ENCODE measurements at regions not wholly inside any gene's neighbourhood (a gene's known extent, or its start where the extent isn't known, plus 50 kb on each side); places are given as distances from the start of the nearest gene placed in this dataset.

DNA sequence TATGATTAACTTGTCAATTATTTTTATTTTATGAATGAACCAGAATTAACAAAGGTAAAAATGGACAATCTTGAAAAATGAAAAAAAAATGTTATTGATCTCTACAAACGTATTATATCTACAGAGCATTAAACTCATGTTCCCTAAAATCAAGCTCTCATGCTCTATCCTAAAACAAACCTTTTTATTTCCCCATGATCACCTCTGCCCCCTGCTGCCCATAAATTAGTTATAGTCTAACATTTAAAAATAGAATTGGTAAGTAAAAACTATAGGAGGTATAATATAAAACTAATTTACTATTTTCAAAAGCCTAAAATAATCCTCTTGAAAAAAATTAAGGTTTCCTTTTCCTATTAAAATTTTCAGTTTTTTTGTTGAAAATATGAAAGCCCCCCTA is 168.0 kb upstream of the POU5F2 start:
- H3K27me3 ChIP-seq (ENCODE audit: insufficient read depth, poor library complexity, severe bottlenecking): no peaks in the 10 kb centered on the region
- H3K4me3 ChIP-seq (ENCODE audit: severe bottlenecking): no peak overlapping the region
- no peak overlapping the region for H3K27ac ChIP-seq (ENCODE audit: poor library complexity, severe bottlenecking)
- H3K36me3 ChIP-seq (ENCODE audit: low read depth): no peaks in the 10 kb centered on the region
- DNase-seq (ENCODE audit: low spot score): no peak
- H3K4me1 ChIP-seq (ENCODE audit: insufficient read depth, poor library complexity, severe bottlenecking): no peaks in the 10 kb centered on the region
- ATAC-seq (ENCODE audit: low read depth): no peak
- H3K9me3 ChIP-seq (ENCODE audit: severe bottlenecking): no peaks in the 10 kb centered on the region
- peak; percentile 55 for TF ChIP-seq CTCF (IDR thresholded peaks at IDR 0.05; ENCODE audit: poor library complexity, severe bottlenecking)

DNA sequence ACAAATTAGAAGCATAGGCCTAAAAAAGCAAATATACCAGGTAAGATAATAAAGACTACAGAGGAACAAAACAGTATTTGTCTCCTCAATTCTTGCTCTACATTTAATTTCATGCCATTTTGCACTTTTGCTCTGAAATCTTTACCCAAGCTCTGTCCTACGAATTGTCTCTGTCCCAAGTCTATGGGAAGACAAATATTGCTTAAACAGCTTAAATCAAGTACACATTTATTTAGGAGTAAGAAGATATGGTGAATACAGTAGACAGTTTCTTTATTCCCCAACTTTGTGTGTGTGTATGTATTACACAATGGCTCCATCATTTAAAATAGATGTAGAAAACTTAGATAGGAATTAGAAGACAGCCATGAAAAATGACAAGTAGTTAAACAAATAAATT is 163.5 kb upstream of the POU5F2 start:
- Histone ChIP-seq H3K4me1 (ENCODE audit: insufficient read depth, poor library complexity, severe bottlenecking) (no peaks in the 10 kb centered on the region), H3K4me3 (ENCODE audit: severe bottlenecking) (no peak overlapping the region), H3K9me3 (ENCODE audit: severe bottlenecking) (no peaks in the 10 kb centered on the region), H3K27me3 (ENCODE audit: insufficient read depth, poor library complexity, severe bottlenecking) (no peaks in the 10 kb centered on the region), H3K27ac (ENCODE audit: poor library complexity, severe bottlenecking) (no peak overlapping the region), H3K36me3 (ENCODE audit: low read depth) (no peaks in the 10 kb centered on the region)
- no peak for ATAC-seq (ENCODE audit: low read depth)
- no peak for DNase-seq (ENCODE audit: low spot score)
- no peak for TF ChIP-seq CTCF (IDR thresholded peaks at IDR 0.05; ENCODE audit: poor library complexity, severe bottlenecking)

DNA sequence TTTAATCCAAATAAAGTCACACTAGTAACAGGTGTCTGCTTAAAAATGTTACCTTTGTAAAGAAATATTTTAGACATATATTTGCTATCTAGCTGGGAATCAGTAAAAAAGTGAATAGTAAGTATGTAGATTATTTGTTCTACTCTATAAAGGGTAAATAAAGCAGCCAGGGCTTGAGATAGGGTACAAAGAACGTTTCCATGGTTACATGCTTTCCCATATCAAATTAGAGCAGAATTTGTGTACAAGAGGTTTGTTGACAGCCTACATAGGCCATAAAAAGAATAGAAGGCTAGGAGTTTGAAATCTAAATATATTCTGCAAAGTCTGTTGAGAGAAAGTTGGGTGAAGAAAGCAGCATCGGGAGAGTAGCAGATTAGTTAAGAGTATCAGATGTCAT is 160.9 kb upstream of the POU5F2 start:
- Histone ChIP-seq H3K36me3 (ENCODE audit: low read depth) (no peaks in the 10 kb centered on the region), H3K27me3 (ENCODE audit: insufficient read depth, poor library complexity, severe bottlenecking) (no peaks in the 10 kb centered on the region), H3K4me1 (ENCODE audit: insufficient read depth, poor library complexity, severe bottlenecking) (no peaks in the 10 kb centered on the region), H3K4me3 (ENCODE audit: severe bottlenecking) (no peak overlapping the region), H3K27ac (ENCODE audit: poor library complexity, severe bottlenecking) (no peak overlapping the region), H3K9me3 (ENCODE audit: severe bottlenecking) (no peaks in the 10 kb centered on the region)
- TF ChIP-seq CTCF (IDR thresholded peaks at IDR 0.05; ENCODE audit: poor library complexity, severe bottlenecking): no peak
- ATAC-seq (ENCODE audit: low read depth) (no peak), DNase-seq (ENCODE audit: low spot score) (no peak)

DNA sequence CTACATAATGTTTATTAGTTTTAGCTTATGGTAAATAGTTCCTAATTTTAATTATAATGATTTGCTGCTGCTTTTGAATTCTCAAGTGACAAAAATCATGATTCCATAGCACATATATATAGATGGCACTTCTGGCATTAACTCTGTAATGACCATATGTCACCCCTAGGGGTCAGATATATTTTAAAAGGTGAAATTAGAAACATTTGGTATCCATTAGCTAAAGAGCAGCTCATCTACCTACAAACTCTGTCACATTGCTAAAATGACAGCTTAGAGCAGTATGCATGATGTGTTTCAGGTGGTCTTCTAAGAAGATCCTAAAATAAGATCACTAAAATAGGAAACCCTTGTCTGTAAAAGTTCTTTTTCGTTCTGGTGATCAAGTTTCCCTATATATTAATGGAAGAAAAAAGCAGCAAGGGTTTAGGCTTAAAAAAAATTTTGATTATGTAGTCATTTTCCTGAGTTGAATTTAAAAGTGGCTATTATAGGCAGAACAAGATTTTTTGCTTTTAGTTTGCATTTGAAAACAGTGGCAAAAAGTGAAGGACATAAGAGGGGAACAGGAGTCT is 157.7 kb upstream of the POU5F2 start:
- H3K4me3 ChIP-seq (ENCODE audit: severe bottlenecking): no peak overlapping the region
- H3K27me3 ChIP-seq (ENCODE audit: insufficient read depth, poor library complexity, severe bottlenecking): no peaks in the 10 kb centered on the region
- no peak overlapping the region for H3K27ac ChIP-seq (ENCODE audit: poor library complexity, severe bottlenecking)
- no peaks in the 10 kb centered on the region for H3K36me3 ChIP-seq (ENCODE audit: low read depth)
- no peak for DNase-seq (ENCODE audit: low spot score)
- TF ChIP-seq CTCF (IDR thresholded peaks at IDR 0.05; ENCODE audit: poor library complexity, severe bottlenecking): peak; percentile 78
- H3K9me3 ChIP-seq (ENCODE audit: severe bottlenecking): no peaks in the 10 kb centered on the region
- 0 out of 3 replicates have a peak, but pooled peaks have one; percentile 48 for ATAC-seq (ENCODE audit: low read depth)
- H3K4me1 ChIP-seq (ENCODE audit: insufficient read depth, poor library complexity, severe bottlenecking): no peaks in the 10 kb centered on the region

DNA sequence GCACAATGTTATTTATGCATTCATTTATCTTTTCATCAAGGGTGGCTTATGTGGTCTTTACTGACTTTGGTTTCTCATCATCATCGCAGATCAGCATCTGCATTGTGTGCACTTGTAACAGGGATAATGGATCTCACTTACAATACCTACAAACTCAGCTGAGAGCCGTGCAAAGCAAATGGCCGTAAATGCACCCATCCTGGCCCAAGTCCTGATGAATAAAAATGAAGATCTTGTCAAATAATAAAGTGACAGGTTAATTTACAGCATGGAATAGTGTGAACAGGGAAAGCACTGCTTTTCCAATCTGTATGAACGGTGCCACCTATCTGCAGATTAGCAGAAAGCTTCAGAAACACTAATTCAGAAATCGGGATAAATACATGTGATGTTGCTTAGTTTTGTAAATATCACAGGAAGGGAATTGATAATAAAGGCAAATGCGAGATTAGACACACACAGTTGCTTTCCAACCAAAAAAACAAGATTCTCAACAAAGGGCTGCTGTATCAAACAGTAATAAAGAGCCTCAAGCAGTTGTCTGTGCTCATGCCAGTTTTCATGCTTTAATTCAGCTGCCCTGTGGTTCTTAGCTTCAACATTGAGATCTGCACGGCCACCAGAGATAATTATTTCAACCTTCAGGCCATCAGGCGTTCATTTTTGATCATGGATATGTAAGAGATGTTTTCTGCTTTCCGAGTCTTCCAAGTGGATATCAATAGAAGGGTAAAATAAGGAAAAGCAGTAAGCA is 153.4 kb upstream of the POU5F2 start:
- H3K4me3 ChIP-seq (ENCODE audit: severe bottlenecking): no peak overlapping the region
- H3K4me1 ChIP-seq (ENCODE audit: insufficient read depth, poor library complexity, severe bottlenecking): no peaks in the 10 kb centered on the region
- DNase-seq (ENCODE audit: low spot score) (no peak), ATAC-seq (ENCODE audit: low read depth) (no peak)
- TF ChIP-seq CTCF (IDR thresholded peaks at IDR 0.05; ENCODE audit: poor library complexity, severe bottlenecking): peak; percentile 79
- no peak overlapping the region for H3K27ac ChIP-seq (ENCODE audit: poor library complexity, severe bottlenecking)
- no peaks in the 10 kb centered on the region for H3K27me3 ChIP-seq (ENCODE audit: insufficient read depth, poor library complexity, severe bottlenecking)
- H3K9me3 ChIP-seq (ENCODE audit: severe bottlenecking): no peaks in the 10 kb centered on the region
- H3K36me3 ChIP-seq (ENCODE audit: low read depth): no peaks in the 10 kb centered on the region

All from RWPE2 (cell line).